ENCODE measurements at regions not wholly inside any gene's neighbourhood (a gene's known extent, or its start where the extent isn't known, plus 50 kb on each side); places are given as distances from the start of the nearest gene placed in this dataset.
"Not testable (repeated sequence)": the region's sequence is repeated elsewhere in the genome, so short reads cannot be mapped to it uniquely, and the experiment has no call there.

- no peak for DNase-seq (ENCODE audit: low spot score)
These were observed 84.1 kb upstream of the MED13L start for GRCh38 chr12:116361414-116362223.

- DNase-seq (ENCODE audit: low spot score), result no peak
These were observed 87.6 kb upstream of the MED13L start for GRCh38 chr12:116365114-116365513.

- DNase-seq (ENCODE audit: low spot score), result no peak
These were observed 88.3 kb upstream of the MED13L start for GRCh38 chr12:116365606-116366455.

GRCh38 chr12:116366456-116366776 is 88.9 kb upstream of the MED13L start:
- no peak for DNase-seq (ENCODE audit: low spot score)

GRCh38 chr12:116366824-116367223 is 89.3 kb upstream of the MED13L start:
- no peak for DNase-seq (ENCODE audit: low spot score)

GRCh38 chr12:116368196-116369194 is 91.0 kb upstream of the MED13L start:
- DNase-seq (ENCODE audit: low spot score), result no peak

- no peak for DNase-seq (ENCODE audit: low spot score)
These were observed 92.5 kb upstream of the MED13L start for GRCh38 chr12:116370004-116370404.

GRCh38 chr12:116370886-116371580 is 93.5 kb upstream of the MED13L start:
- no peak for DNase-seq (ENCODE audit: low spot score)

GRCh38 chr12:116372815-116373214 is 95.3 kb upstream of the MED13L start:
- DNase-seq (ENCODE audit: low spot score), result no peak

- DNase-seq (ENCODE audit: low spot score), result no peak
These were observed 96.2 kb upstream of the MED13L start for GRCh38 chr12:116373572-116374206.

GRCh38 chr12:116374207-116374606 is 96.7 kb upstream of the MED13L start:
- no peak for DNase-seq (ENCODE audit: low spot score)

- DNase-seq (ENCODE audit: low spot score), result no peak
These were observed 97.9 kb upstream of the MED13L start for GRCh38 chr12:116375278-116375842.

GRCh38 chr12:116376354-116377193 is 99.1 kb upstream of the MED13L start:
- no peak for DNase-seq (ENCODE audit: low spot score)

GRCh38 chr12:116377194-116377571 is 99.7 kb upstream of the MED13L start:
- not testable (repeated sequence) for DNase-seq (ENCODE audit: low spot score)

GRCh38 chr12:116378002-116378401 is 100.5 kb upstream of the MED13L start:
- no peak for DNase-seq (ENCODE audit: low spot score)

GRCh38 chr12:116380108-116380507 is 102.6 kb upstream of the MED13L start:
- DNase-seq (ENCODE audit: low spot score), result no peak

- DNase-seq (ENCODE audit: low spot score), result not testable (repeated sequence)
These were observed 103.2 kb upstream of the MED13L start for GRCh38 chr12:116380740-116381139.

- DNase-seq (ENCODE audit: low spot score), result no peak
These were observed 103.8 kb upstream of the MED13L start for GRCh38 chr12:116381240-116381743.

All from putamen (tissue), 1 donor.